ENCODE measurements at regions not wholly inside any gene's neighbourhood (a gene's known extent, or its start where the extent isn't known, plus 50 kb on each side); places are given as distances from the start of the nearest gene placed in this dataset.

- TF ChIP-seq POLR2AphosphoS5 (IDR thresholded peaks at IDR 0.05; ENCODE audit: low read depth, low read length) (no peak), POLR2A (IDR thresholded peaks at IDR 0.05; ENCODE audit: low read depth, low read length) (no peak)
Measured at GRCh38 chr11:128342511-128343134, 244.7 kb downstream of the ETS1 start.
